A549 (cell line): ENCODE measurements at regions not wholly inside any gene's neighbourhood (a gene's known extent, or its start where the extent isn't known, plus 50 kb on each side); places are given as distances from the start of the nearest gene placed in this dataset.

Source experiments
- ATAC-seq, 2 experiments: fragments of 200-7000 bp in 1 of 2; fragments of >200 bp in 1 of 2; cut with Nextera tagmentation in 1 of 2; cut with Tn5 transposase in 1 of 2; 3 replicates each; pipeline versions ENCODE4 v1.8.0 to v1.9.1; 2018 to 2020; ENCODE audit warnings: mild to moderate bottlenecking in 1 of 2, moderate library complexity in 1 of 2
- CTCF ChIA-PET: fragments of 300-600 bp; sonication (Branson Sonifier 250); formaldehyde crosslinking; extraction: SDS; loops from one replicate; lab custom pipeline; 2021; ENCODE audit warnings: antibody characterized with exemption, inconsistent platforms; lab: Yijun Ruan, JAX
- POLR2A ChIA-PET: fragments of 350-600 bp; formaldehyde crosslinking; extraction: SDS; loops from one replicate; lab custom pipeline; 2021; ENCODE audit warnings: antibody characterized with exemption, inconsistent platforms; lab: Yijun Ruan, JAX
- DNase-seq, 2 experiments: peaks; one replicate each; pipeline versions ENCODE4 v3.0.0 to v3.0.0-alpha.2; 2011 to 2016; ENCODE audit warnings: low read depth in 1 of 2, low spot score in 1 of 2
- FAIRE-seq: peaks from 2 replicates; lab custom pipeline; 2011; peaks lifted over from hg19 to GRCh38; lab: Jason Lieb, UNC
- H3K27ac ChIP-seq, 2 experiments: fragments of >200 bp; sonication (Bioruptor Twin); formaldehyde crosslinking; 3 replicates each; pipeline ENCODE4 v1.5.1; 2016 to 2017
- H3K4me1 ChIP-seq: fragments of >200 bp; sonication (Bioruptor Twin); formaldehyde crosslinking; 3 replicates; pipeline ENCODE4 v1.6.1; 2016
- H3K4me2 ChIP-seq: fragments of >200 bp; sonication (Bioruptor Twin); formaldehyde crosslinking; 3 replicates; pipeline ENCODE4 v1.6.1; 2016
- H3K4me3 ChIP-seq: fragments of >200 bp; sonication (Bioruptor Twin); formaldehyde crosslinking; 3 replicates; pipeline ENCODE4 v1.5.1; 2016
- H3K9me3 ChIP-seq: fragments of >200 bp; sonication (Bioruptor Twin); formaldehyde crosslinking; 3 replicates; pipeline ENCODE4 v1.6.1; 2016
- BHLHE40 ChIP-seq: IDR thresholded peaks from 2 replicates; pipeline ENCODE4 v1.6.1; 2012; ENCODE audit warnings: low read depth, low read length, inconsistent platforms
- CBX2 ChIP-seq: fragments of 200-600 bp; sonication (generic); IDR thresholded peaks from 2 replicates; pipeline ENCODE4 v1.6.1; 2016; ENCODE audit warnings: low read depth, mild to moderate bottlenecking, borderline replicate concordance
- CBX8 ChIP-seq: fragments of 200-600 bp; sonication (generic); IDR thresholded peaks from 2 replicates; pipeline ENCODE4 v1.6.1; 2016
- CTCF ChIP-seq: fragments of >200 bp; sonication (Bioruptor Twin); formaldehyde crosslinking; IDR thresholded peaks from 3 replicates; pipeline ENCODE4 v1.5.1; 2016
- EHMT2 ChIP-seq: fragments of 200-600 bp; sonication (generic); IDR thresholded peaks from 2 replicates; pipeline ENCODE4 v1.6.1; 2016; ENCODE audit warnings: antibody characterized with exemption, low read depth, mild to moderate bottlenecking, moderate library complexity
- ELK1 ChIP-seq: fragments of 150-350 bp; IDR thresholded peaks from 2 replicates; pipeline ENCODE4 v1.6.1; 2014; ENCODE audit warnings: low read depth, mild to moderate bottlenecking, low read length
- FOSB ChIP-seq: fragments of 250-450 bp; sonication (Bioruptor Pico); IDR thresholded peaks from 2 replicates; pipeline ENCODE4 v1.5.0; 2020; ENCODE audit warnings: mild to moderate bottlenecking, moderate library complexity
- FOSL2 ChIP-seq, 2 experiments: fragments of 450-650 bp in 1 of 2; fragments of >200 bp in 1 of 2; sonication (Bioruptor Twin) in 1 of 2; formaldehyde crosslinking; IDR thresholded peaks; 2 replicates each; pipeline versions ENCODE4 v1.5.0 to v1.6.1; 2016 to 2020; ENCODE audit warnings: mild to moderate bottlenecking in 1 of 2, moderate library complexity in 1 of 2
- HEYL ChIP-seq: fragments of 250-450 bp; sonication (Bioruptor Pico); IDR thresholded peaks from 2 replicates; pipeline ENCODE4 v1.8.0; 2021; ENCODE audit warnings: mild to moderate bottlenecking, moderate library complexity
- HOXB13 ChIP-seq: fragments of 250-450 bp; sonication (Bioruptor Pico); IDR thresholded peaks from 2 replicates; pipeline ENCODE4 v1.5.0; 2020; ENCODE audit warnings: low read depth, mild to moderate bottlenecking, moderate library complexity
- HOXB5 ChIP-seq: fragments of 250-450 bp; sonication (Bioruptor Pico); IDR thresholded peaks from 2 replicates; pipeline ENCODE4 v1.5.0; 2020; ENCODE audit warnings: mild to moderate bottlenecking, moderate library complexity
- JUN ChIP-seq, 2 experiments: fragments of >200 bp; sonication (Bioruptor Twin); formaldehyde crosslinking; IDR thresholded peaks; 2 replicates in 1 of 2; 3 replicates in 1 of 2; pipeline ENCODE4 v1.6.1; 2016 to 2017
- KDM1A ChIP-seq: fragments of 200-600 bp; sonication (generic); IDR thresholded peaks from 2 replicates; pipeline ENCODE4 v1.6.1; 2016; ENCODE audit warnings: low read depth, mild to moderate bottlenecking
- KDM5A ChIP-seq: fragments of 200-600 bp; sonication (generic); IDR thresholded peaks from 2 replicates; pipeline ENCODE4 v1.6.1; 2016; ENCODE audit warnings: antibody characterized with exemption, mild to moderate bottlenecking
- MAZ ChIP-seq: fragments of 150-350 bp; IDR thresholded peaks from 2 replicates; pipeline ENCODE4 v1.6.1; 2014; ENCODE audit warnings: antibody characterized with exemption, low read depth, low read length, borderline replicate concordance
- MYC ChIP-seq: IDR thresholded peaks from 2 replicates; pipeline ENCODE4 v1.6.1; 2012; ENCODE audit warnings: mild to moderate bottlenecking, inconsistent platforms, low read length, improper control_type of control experiment, borderline replicate concordance
- NPAS2 ChIP-seq: fragments of 250-450 bp; sonication (Bioruptor Pico); IDR thresholded peaks from 2 replicates; pipeline ENCODE4 v1.8.0; 2022; ENCODE audit warnings: mild to moderate bottlenecking, moderate library complexity, borderline replicate concordance
- PBX3 ChIP-seq: IDR thresholded peaks from 2 replicates; pipeline ENCODE4 v1.6.1; 2012
- RCOR1 ChIP-seq: fragments of 150-350 bp; IDR thresholded peaks from 2 replicates; pipeline ENCODE4 v1.6.1; 2014; ENCODE audit warnings: antibody characterized with exemption, low read length, low read depth
- REST ChIP-seq: fragments of 200-600 bp; sonication (generic); IDR thresholded peaks from 2 replicates; pipeline ENCODE4 v1.6.1; 2016; ENCODE audit warnings: antibody characterized with exemption, mild to moderate bottlenecking, moderate library complexity
- SMC3 ChIP-seq: fragments of >200 bp; sonication (Bioruptor Twin); formaldehyde crosslinking; IDR thresholded peaks from 3 replicates; pipeline ENCODE4 v1.6.1; 2018; ENCODE audit warnings: inconsistent platforms
- TFCP2L1 ChIP-seq: fragments of 250-450 bp; sonication (Bioruptor Pico); IDR thresholded peaks from 2 replicates; pipeline ENCODE4 v1.5.0; 2021; ENCODE audit warnings: mild to moderate bottlenecking
- ZSCAN20 ChIP-seq: fragments of 250-450 bp; sonication (Bioruptor Pico); IDR thresholded peaks from 2 replicates; pipeline ENCODE4 v1.8.0; 2022; ENCODE audit warnings: mild to moderate bottlenecking, moderate library complexity
- WGBS: methylation state at CpG from one replicate; pipeline ENCODE4 v1.1.6; 2017; ENCODE audit errors: missing lambda C conversion rate; 5-methylcytosine and 5-hydroxymethylcytosine counted together

- TF ChIP-seq CBX2 (no peak), SMC3 (no peak), FOSB (CRISPR knock-in tag) (no peak), KDM1A (no peak), HEYL (no peak), RCOR1 (no peak), NPAS2 (CRISPR knock-in tag) (no peak), BHLHE40 (no peak), JUN (IDR thresholded peaks at IDR 0.05) (no peak), MYC (no peak)
- Histone ChIP-seq H3K4me1 (no peaks in the 10 kb centered on the region), H3K9me3 (no peaks in the 10 kb centered on the region), H3K4me2 (no peak overlapping the region), H3K27ac (no peak overlapping the region), H3K4me3 (no peak overlapping the region)
- ATAC-seq (no peak), FAIRE-seq (no peak), DNase-seq (no peak)
- WGBS = 30% methylated on average over 6 of the region's 14 CpGs
- ChIA-PET CTCF (no interaction called here), POLR2A (no interaction called here)
Observed at GRCh38 chr12:125493704-125494308, 428.6 kb downstream of the AACS start.

GRCh38 chr12:125503128-125503527 is 437.9 kb downstream of the AACS start:
- H3K4me3 ChIP-seq = no peak overlapping the region
- no peak overlapping the region for H3K27ac ChIP-seq
- 2% methylated on average over 6 of the region's 6 CpGs for WGBS
- POLR2A ChIA-PET = no interaction called here
- CTCF ChIA-PET = interaction anchor here (1.2 to 1.4 kb wide), 2 partner anchors 16 to 28 kb away, joined by 3 read pairs; no protein-coding TSS in a partner anchor
- H3K4me2 ChIP-seq = no peak overlapping the region
- DNase-seq (no peak), ATAC-seq (no peak), FAIRE-seq (no peak)
- TF ChIP-seq BHLHE40 (no peak), TFCP2L1 (CRISPR knock-in tag) (no peak), CBX8 (no peak), ELK1 (no peak), CTCF (no peak), KDM5A (no peak)
- H3K9me3 ChIP-seq = no peaks in the 10 kb centered on the region
- H3K4me1 ChIP-seq = no peaks in the 10 kb centered on the region

GRCh38 chr12:125509195-125509594 is 444.0 kb downstream of the AACS start:
- DNase-seq (no peak), FAIRE-seq (no peak), ATAC-seq (no peak)
- no peak overlapping the region for H3K4me3 ChIP-seq
- WGBS = 30% methylated on average over 6 of the region's 6 CpGs
- CTCF ChIA-PET = no interaction called here
- H3K9me3 ChIP-seq = no peaks in the 10 kb centered on the region
- POLR2A ChIA-PET = no interaction called here
- H3K4me1 ChIP-seq = no peaks in the 10 kb centered on the region
- no peak overlapping the region for H3K27ac ChIP-seq
- no peak overlapping the region for H3K4me2 ChIP-seq
- TF ChIP-seq KDM5A = no peak
- TF ChIP-seq MYC = no peak
- TF ChIP-seq PBX3 = no peak
- TF ChIP-seq ZSCAN20 = no peak
- TF ChIP-seq HOXB5 (CRISPR knock-in tag) = no peak
- no peak for TF ChIP-seq EHMT2
- TF ChIP-seq HEYL = no peak
- no peak for TF ChIP-seq FOSB (CRISPR knock-in tag)
- TF ChIP-seq HOXB13 (CRISPR knock-in tag) = no peak
- no peak for TF ChIP-seq ELK1
- TF ChIP-seq REST = no peak
- TF ChIP-seq MAZ = no peak
- no peak for TF ChIP-seq TFCP2L1 (CRISPR knock-in tag)
- TF ChIP-seq FOSL2 (IDR thresholded peaks at IDR 0.05) = no peak
- no peak for TF ChIP-seq FOSL2 (CRISPR knock-in tag; IDR thresholded peaks at IDR 0.05)
- TF ChIP-seq CBX8 = no peak
